HG03575 (cell line): ENCODE measurements at regions not wholly inside any gene's neighbourhood (a gene's known extent, or its start where the extent isn't known, plus 50 kb on each side); places are given as distances from the start of the nearest gene placed in this dataset.
"Not testable (repeated sequence)": the region's sequence is repeated elsewhere in the genome, so short reads cannot be mapped to it uniquely, and the experiment has no call there.

ENCODE experiments used
- ATAC-seq: cut with Tn5 transposase; IDR thresholded peaks from one replicate; pipeline ENCODE4 v1.9.1; 2021; ENCODE audit not compliant: unreplicated experiment, insufficient number of reproducible peaks, low FRiP score; ENCODE audit errors: extremely low read depth

GRCh38 chr3:81887448-81887847 lies 126.0 kb upstream of the GBE1 start:
- no peak for ATAC-seq

DNA sequence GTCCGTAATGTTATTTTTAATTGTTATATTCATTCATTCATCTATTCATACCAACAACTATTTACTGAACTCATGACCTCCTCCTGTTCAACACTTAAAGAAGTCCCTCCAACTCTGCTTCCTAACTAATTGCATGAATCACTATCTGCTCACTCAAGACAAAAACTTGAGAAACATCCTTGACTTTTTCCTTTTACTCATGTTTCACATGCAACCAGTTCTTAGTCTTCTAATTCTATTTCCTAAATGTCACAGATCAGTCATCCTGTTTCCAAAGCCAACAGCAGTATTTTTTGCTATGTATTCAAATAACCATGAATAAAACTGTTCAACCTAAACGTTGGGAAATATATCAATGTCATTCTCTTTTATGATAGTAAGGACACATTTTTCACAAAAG lies 124.6 kb upstream of the GBE1 start:
- ATAC-seq, result no peak

DNA sequence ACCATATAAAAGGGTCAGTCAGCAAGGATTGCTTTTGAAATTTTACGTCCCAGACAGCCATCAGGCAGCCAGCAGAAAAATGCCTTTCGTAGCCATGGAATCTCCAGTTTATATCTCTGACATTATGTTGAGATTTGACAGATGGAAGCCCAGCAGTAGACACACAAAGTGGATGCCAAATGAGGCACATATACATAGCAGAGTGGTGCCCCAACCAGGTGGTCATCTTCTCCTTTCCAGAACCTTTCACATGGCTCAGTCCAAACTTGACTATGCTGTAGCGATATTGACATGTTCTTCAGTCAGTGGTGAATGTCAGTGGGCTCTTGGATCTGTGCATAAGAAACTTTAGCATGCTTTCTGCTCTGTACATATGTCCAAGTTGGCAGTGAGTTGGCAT lies 123.3 kb upstream of the GBE1 start:
- ATAC-seq, result no peak

GRCh38 chr3:81876826-81877225 lies 115.4 kb upstream of the GBE1 start:
- no peak for ATAC-seq

GRCh38 chr3:81874738-81875137 lies 113.3 kb upstream of the GBE1 start:
- no peak for ATAC-seq

DNA sequence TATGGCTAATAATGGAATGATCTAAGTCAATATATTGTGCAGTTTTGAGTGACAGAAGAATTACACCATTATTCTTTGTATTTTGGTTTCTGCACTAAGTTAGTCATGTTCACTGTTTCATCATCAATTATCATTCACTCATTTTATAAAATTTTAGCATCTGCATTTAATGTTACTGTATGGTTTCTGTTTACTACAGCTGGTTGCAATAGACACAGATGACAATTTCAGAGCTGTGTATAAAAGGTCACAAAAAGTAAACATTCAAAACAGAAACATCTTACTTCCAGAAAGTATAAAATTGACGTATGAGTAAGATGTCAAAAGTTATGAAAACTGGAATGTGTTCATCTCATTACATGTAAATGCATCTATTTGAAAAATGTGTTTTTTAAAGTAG lies 111.1 kb upstream of the GBE1 start:
- ATAC-seq, result no peak

- no peak for ATAC-seq
Measured at GRCh38 chr3:81871358-81872155, 110.1 kb upstream of the GBE1 start.

GRCh38 chr3:81869382-81869781 lies 107.9 kb upstream of the GBE1 start:
- ATAC-seq, result no peak

- ATAC-seq, result no peak
Measured at GRCh38 chr3:81868597-81868996, 107.2 kb upstream of the GBE1 start.

GRCh38 chr3:81867875-81868274 lies 106.4 kb upstream of the GBE1 start:
- no peak for ATAC-seq

DNA sequence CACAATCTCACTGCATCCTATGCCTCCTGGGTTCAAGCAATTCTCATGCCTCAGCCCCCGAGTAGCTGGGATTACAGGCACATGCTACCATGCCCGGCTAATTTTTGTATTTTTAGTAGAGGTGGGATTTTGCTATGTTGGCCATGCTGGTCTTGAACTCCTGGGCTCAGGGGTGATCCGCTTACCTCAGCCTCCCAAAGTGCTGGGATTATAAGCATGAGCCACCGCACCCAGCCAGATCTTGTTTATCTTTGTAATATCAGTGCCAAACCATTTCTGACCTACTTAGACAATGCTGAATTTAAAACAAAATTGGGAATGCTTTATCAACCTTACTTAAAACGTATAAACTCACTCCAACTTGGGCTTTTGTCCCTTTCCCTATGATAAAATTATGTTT lies 103.7 kb upstream of the GBE1 start:
- not testable (repeated sequence) for ATAC-seq

- no peak for ATAC-seq
Measured at GRCh38 chr3:81864272-81864671, 102.8 kb upstream of the GBE1 start.

GRCh38 chr3:81863756-81864155 lies 102.3 kb upstream of the GBE1 start:
- ATAC-seq, result no peak

DNA sequence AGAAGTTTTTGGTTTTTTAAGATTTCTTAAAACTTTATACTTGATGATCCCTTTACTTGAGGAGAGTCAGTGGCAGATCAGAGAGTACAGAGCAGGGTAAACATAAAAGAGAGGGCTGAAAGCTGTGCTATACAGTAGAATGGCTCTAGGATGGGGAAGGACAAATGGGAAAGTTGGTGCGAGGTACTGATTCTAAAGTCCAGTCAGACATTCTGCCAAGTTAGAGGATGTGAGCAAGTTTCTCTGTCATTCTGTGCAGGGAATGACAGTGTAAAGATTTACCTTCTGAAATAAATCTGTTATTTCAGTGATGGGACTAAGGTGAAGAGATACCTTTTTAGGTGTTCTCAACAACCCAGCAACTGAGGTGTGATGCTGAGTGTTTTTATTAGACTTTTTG lies 100.1 kb upstream of the GBE1 start:
- ATAC-seq, result no peak

GRCh38 chr3:81859524-81859923 lies 98.1 kb upstream of the GBE1 start:
- ATAC-seq, result no peak

DNA sequence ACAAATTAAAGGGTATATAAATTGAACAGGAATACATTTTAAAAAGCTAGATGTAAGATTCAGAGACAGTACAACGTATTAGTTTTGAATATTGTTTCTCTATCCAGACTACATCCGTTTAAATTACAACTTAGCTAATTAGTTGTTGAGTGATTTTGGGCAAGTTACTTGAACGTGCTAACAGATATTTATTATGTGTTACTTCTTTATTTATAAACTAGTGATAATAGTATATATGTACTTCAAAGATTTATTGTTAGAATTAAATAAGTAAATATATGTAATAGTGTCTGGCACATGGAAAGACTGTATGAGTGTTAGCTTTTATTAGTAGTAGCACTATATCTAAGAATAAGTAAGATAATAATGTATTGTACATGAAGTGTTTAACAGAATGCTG lies 92.0 kb upstream of the GBE1 start:
- no peak for ATAC-seq

- ATAC-seq, result no peak
Measured at GRCh38 chr3:81851176-81851575, 89.7 kb upstream of the GBE1 start.

GRCh38 chr3:81846988-81847387 lies 85.5 kb upstream of the GBE1 start:
- ATAC-seq, result no peak

DNA sequence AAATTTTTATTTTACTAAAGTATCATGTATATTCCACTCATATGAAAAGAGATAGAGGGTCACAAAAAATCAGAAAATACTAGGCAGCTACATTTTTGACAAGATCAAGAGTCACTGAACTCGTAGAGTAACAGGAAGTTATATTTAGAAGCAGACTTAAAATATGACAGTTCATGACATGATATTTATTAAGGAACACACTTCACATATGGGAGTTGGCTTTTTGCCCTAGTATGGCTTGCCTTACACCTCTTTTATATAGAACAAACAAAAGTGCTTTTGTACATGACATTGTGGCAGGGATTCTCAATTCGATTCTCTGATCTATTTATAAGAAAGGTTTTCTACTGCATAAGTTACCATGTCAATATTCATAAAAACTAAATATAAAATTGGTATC lies 80.1 kb upstream of the GBE1 start:
- ATAC-seq, result no peak

DNA sequence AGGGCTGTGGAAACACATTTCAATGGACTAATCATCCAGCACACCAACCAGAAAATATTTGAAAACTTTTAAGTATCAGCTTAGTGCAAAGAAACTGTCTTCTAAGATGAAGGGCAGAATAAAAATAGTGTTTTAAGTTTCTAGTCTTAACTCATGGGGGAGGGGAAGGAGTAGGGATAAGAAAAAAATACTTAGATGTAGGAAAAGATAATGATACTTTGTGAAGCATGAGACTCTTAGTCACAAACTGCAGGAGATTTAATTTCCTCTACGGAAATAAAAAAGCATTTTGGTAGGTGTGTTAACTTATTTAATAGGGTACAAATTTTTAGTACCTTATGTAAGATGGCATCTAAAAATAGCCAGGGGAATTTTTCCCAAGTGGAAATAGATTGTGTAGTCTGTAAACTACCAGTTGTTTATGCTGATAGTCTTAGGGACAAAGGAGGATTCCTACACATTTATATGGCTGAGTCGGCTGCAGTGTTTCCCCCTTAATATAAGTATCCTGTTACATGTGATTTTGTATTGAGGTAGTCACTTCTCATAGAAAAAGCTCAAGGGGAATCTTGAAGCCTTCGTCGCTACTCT lies 78.2 kb upstream of the GBE1 start:
- ATAC-seq, result no peak

DNA sequence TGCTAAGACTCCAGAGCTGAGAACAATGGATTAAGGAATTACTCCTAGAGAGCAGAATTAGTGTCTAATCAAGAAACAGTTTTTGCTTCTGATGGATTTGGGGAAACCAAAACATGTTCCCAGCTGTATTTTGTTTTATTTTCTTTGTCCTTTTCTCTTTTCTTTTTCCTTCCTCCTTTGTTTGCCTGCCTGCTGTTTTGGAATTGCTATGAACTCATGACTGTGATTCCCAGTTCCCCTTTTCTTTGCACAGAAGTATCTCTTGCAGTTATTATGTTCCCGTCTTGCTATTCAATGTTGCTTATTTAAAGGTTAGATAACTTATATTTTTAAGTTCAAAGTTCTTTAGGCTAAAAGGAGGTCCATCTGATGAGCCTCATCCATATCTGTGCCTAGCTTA lies 77.0 kb upstream of the GBE1 start:
- ATAC-seq, result no peak
